Liver (tissue), 3 donors: ENCODE measurements at regions not wholly inside any gene's neighbourhood (a gene's known extent, or its start where the extent isn't known, plus 50 kb on each side); places are given as distances from the start of the nearest gene placed in this dataset.

Source experiments
- CTCF ChIP-seq: fragments of 150-350 bp; IDR thresholded peaks from 2 replicates; pipeline ENCODE4 v1.5.1; 2017; ENCODE audit warnings: improper control_type of control experiment, low read depth, low read length; ENCODE audit not compliant: missing input control
- EGR1 ChIP-seq, 2 donors: IDR thresholded peaks; 2 replicates each; pipeline ENCODE4 v1.6.1; 2016 to 2018; ENCODE audit warnings: antibody characterized with exemption in 2 of 2, low read depth in 2 of 2
- GABPA ChIP-seq, 2 donors: IDR thresholded peaks in 1 of 2; conservative IDR thresholded peaks in 1 of 2; 2 replicates each; pipeline ENCODE4 v1.6.1; 2016; ENCODE audit warnings: antibody characterized with exemption in 2 of 2, mild to moderate bottlenecking in 1 of 2, moderate library complexity in 1 of 2
- RXRA ChIP-seq, 2 donors: IDR thresholded peaks; 2 replicates each; pipeline ENCODE4 v1.6.1; 2017 to 2018; ENCODE audit warnings: antibody characterized with exemption in 2 of 2, mild to moderate bottlenecking in 1 of 2
- TAF1 ChIP-seq: conservative IDR thresholded peaks from 2 replicates; pipeline ENCODE4 v1.6.1; 2016; ENCODE audit warnings: antibody characterized with exemption, mild to moderate bottlenecking
- YY1 ChIP-seq: IDR thresholded peaks from 2 replicates; pipeline ENCODE4 v1.6.1; 2016; ENCODE audit warnings: antibody characterized with exemption, mild to moderate bottlenecking
- TF ChIP-seq, protein P1 (sequence below): IDR thresholded peaks from 2 replicates; pipeline ENCODE4 v1.6.1; 2016; ENCODE audit warnings: antibody characterized with exemption
- TF ChIP-seq, protein P2 (sequence below): IDR thresholded peaks from 2 replicates; pipeline ENCODE4 v1.6.1; 2016; ENCODE audit warnings: antibody characterized with exemption
- TF ChIP-seq, protein P3 (sequence below): IDR thresholded peaks from 2 replicates; pipeline ENCODE4 v1.6.1; 2016; ENCODE audit warnings: antibody characterized with exemption, mild to moderate bottlenecking
- donor health status: healthy.
- donor health status: healthy.

- TF ChIP-seq CTCF: no peak
- TF ChIP-seq, protein P1, sequence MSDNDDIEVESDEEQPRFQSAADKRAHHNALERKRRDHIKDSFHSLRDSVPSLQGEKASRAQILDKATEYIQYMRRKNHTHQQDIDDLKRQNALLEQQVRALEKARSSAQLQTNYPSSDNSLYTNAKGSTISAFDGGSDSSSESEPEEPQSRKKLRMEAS: no peak
- no peak for TF ChIP-seq TAF1
- TF ChIP-seq, protein P2, sequence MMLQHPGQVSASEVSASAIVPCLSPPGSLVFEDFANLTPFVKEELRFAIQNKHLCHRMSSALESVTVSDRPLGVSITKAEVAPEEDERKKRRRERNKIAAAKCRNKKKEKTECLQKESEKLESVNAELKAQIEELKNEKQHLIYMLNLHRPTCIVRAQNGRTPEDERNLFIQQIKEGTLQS: no peak
- no peak for TF ChIP-seq EGR1 (IDR thresholded peaks at IDR 0.05; ENCODE audit: low read depth in 2 of 2)
- TF ChIP-seq, protein P3, sequence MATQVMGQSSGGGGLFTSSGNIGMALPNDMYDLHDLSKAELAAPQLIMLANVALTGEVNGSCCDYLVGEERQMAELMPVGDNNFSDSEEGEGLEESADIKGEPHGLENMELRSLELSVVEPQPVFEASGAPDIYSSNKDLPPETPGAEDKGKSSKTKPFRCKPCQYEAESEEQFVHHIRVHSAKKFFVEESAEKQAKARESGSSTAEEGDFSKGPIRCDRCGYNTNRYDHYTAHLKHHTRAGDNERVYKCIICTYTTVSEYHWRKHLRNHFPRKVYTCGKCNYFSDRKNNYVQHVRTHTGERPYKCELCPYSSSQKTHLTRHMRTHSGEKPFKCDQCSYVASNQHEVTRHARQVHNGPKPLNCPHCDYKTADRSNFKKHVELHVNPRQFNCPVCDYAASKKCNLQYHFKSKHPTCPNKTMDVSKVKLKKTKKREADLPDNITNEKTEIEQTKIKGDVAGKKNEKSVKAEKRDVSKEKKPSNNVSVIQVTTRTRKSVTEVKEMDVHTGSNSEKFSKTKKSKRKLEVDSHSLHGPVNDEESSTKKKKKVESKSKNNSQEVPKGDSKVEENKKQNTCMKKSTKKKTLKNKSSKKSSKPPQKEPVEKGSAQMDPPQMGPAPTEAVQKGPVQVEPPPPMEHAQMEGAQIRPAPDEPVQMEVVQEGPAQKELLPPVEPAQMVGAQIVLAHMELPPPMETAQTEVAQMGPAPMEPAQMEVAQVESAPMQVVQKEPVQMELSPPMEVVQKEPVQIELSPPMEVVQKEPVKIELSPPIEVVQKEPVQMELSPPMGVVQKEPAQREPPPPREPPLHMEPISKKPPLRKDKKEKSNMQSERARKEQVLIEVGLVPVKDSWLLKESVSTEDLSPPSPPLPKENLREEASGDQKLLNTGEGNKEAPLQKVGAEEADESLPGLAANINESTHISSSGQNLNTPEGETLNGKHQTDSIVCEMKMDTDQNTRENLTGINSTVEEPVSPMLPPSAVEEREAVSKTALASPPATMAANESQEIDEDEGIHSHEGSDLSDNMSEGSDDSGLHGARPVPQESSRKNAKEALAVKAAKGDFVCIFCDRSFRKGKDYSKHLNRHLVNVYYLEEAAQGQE: no peak
- TF ChIP-seq RXRA (IDR thresholded peaks at IDR 0.05): no peak
- no peak for TF ChIP-seq GABPA (IDR thresholded peaks at IDR 0.05 in 1 of 2, conservative IDR thresholded peaks at IDR 0.05 in 1 of 2)
- no peak for TF ChIP-seq YY1
These were observed 218.5 kb upstream of the GSE1 start for GRCh38 chr16:85394456-85395206.
